HepG2 (cell line): ENCODE measurements at regions not wholly inside any gene's neighbourhood (a gene's known extent, or its start where the extent isn't known, plus 50 kb on each side); places are given as distances from the start of the nearest gene placed in this dataset.

Experiments
- CEBPZ ChIP-seq: IDR thresholded peaks from 2 replicates; pipeline ENCODE4 v1.6.1; 2012; ENCODE audit warnings: low read length, improper control_type of control experiment
- GTF2F1 ChIP-seq: fragments of 150-350 bp; IDR thresholded peaks from 2 replicates; pipeline ENCODE4 v1.6.1; 2014; ENCODE audit warnings: low read length
- HOXA7 ChIP-seq: sonication (generic); formaldehyde crosslinking; IDR thresholded peaks from 2 replicates; pipeline ENCODE4 v1.8.1; 2022; ENCODE audit warnings: mild to moderate bottlenecking, missing genetic modification reagents, moderate library complexity
- POLR2AphosphoS5 ChIP-seq: IDR thresholded peaks from 2 replicates; pipeline ENCODE4 v1.6.1; 2012; ENCODE audit warnings: low read depth, low read length
- SKI ChIP-seq: fragments of 450-650 bp; IDR thresholded peaks from one replicate; pipeline ENCODE4 v1.6.1; 2018; ENCODE audit warnings: mild to moderate bottlenecking; ENCODE audit not compliant: partially characterized antibody
- ZNF30 ChIP-seq: sonication (generic); formaldehyde crosslinking; IDR thresholded peaks from 2 replicates; pipeline ENCODE4 v1.5.0; 2020; ENCODE audit warnings: mild to moderate bottlenecking, missing genetic modification reagents

GRCh38 chr6:141986457-141986856 lies 146.3 kb upstream of the GJE1 start:
- TF ChIP-seq GTF2F1 (no peak), POLR2AphosphoS5 (no peak), CEBPZ (no peak), ZNF30 (no peak), SKI (no peak), HOXA7 (CRISPR knock-in tag) (no peak)
